ENCODE measurements at regions not wholly inside any gene's neighbourhood (a gene's known extent, or its start where the extent isn't known, plus 50 kb on each side); places are given as distances from the start of the nearest gene placed in this dataset.

DNA sequence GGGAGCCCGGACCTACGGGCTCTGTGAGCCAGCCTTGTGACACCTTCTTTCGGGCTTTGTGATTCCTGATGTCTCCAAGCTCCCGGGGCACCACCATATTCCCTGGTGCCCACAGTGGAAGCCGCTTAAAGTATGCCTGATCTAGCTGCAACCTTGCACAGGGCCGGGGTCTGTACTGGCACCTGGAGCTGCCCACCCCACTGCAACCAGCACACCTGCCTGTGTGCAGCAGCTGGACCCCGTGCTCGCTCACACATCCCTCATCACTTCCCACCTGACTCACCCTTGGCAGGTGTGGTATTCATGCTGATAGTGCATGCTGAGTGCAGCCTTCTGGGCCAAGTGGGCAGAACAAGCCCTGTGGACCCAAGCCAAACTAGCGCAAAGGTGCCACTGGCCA lies 1981.1 kb upstream of the PCDH20 start:
- TF ChIP-seq, protein P1, sequence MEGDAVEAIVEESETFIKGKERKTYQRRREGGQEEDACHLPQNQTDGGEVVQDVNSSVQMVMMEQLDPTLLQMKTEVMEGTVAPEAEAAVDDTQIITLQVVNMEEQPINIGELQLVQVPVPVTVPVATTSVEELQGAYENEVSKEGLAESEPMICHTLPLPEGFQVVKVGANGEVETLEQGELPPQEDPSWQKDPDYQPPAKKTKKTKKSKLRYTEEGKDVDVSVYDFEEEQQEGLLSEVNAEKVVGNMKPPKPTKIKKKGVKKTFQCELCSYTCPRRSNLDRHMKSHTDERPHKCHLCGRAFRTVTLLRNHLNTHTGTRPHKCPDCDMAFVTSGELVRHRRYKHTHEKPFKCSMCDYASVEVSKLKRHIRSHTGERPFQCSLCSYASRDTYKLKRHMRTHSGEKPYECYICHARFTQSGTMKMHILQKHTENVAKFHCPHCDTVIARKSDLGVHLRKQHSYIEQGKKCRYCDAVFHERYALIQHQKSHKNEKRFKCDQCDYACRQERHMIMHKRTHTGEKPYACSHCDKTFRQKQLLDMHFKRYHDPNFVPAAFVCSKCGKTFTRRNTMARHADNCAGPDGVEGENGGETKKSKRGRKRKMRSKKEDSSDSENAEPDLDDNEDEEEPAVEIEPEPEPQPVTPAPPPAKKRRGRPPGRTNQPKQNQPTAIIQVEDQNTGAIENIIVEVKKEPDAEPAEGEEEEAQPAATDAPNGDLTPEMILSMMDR (IDR thresholded peaks at IDR 0.05), result no peak
- TF ChIP-seq POLR2A (IDR thresholded peaks at IDR 0.05), result no peak

Data from ovary (tissue), 3 donors.